ENCODE measurements at regions not wholly inside any gene's neighbourhood (a gene's known extent, or its start where the extent isn't known, plus 50 kb on each side); places are given as distances from the start of the nearest gene placed in this dataset.
A peak's percentile ranks its signal among the peaks of the same experiment; 100 is the strongest.
"Not testable (repeated sequence)": the region's sequence is repeated elsewhere in the genome, so short reads cannot be mapped to it uniquely, and the experiment has no call there.

DNA sequence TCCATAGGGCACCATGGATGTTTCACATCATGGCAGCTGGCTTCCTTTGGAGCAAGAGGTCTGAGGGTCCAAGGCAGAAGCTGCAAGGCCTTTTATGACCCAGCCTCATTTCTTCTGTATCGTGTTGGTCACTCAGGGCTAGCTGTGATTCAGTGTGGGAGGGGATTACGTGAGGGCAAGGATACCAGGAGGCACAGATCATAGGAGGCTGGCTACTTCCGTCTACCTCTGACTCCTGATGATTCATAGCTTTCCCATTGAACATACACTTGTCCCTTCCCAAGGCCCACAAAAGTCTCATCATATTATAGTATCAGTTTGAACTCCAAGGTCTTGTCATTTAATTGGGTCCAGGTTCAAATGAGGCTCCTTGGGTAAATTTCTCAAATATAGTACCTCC lies 135.3 kb upstream of the ZBED5 start:
- no peak for DNase-seq
- in situ Hi-C loops (cut with HindIII; ENCODE audit: low pct_ligation_motif_present, low pct_unique_long_range_greater_than_20kb, low sequenced_read_pairs) = no loop called here

GRCh38 chr11:10991393-10991792 lies 133.5 kb upstream of the ZBED5 start:
- in situ Hi-C loops (cut with HindIII; ENCODE audit: low pct_ligation_motif_present, low pct_unique_long_range_greater_than_20kb, low sequenced_read_pairs) = no loop called here
- DNase-seq = peak; percentile 14

DNA sequence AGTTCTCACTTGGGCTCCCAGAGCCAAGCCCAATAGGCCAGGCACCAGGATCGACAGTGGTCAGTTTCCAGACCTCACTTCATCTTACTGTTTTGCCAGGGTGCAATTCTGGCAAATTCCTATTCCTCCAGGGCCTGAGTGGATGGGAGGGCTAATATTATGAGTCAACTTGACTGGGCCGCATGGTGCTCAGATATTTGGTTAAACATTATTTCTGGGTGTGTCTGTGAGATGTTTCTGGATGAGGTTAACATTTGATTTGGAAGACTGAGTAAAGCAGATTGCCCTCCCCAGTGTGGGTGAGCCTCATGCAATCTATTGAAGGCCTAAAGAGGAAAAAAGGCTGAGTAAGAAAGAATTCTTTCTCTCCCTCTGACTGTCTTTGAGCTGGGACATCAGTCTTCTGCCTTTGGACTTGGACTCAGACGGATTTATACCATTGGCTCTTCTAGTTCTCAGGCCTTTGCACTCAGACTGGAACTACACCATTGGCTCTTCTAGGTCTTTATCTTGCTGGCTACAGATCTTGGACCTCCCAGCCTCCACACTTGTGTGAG lies 132.9 kb upstream of the ZBED5 start:
- peak; percentile 88 for DNase-seq
- in situ Hi-C loops (cut with HindIII; ENCODE audit: low pct_ligation_motif_present, low pct_unique_long_range_greater_than_20kb, low sequenced_read_pairs) = no loop called here

DNA sequence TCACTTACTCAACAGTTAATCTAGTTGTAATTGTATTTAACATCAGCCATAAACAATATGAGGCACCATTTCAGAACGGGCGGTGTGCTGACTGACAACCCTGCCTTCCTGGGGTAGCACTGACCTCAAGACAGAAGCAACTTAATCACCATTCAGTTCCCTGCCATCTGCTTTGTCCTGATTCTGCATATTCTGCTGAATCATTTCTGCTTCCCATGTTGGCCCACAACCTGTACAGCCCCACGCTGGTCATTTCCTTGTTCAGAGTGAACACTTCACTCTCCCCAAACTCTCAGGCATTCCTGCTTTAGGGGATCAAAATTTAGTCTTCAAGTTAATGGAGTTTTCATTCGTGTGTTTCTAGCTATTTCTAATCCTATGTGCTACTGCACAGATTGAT lies 132.3 kb upstream of the ZBED5 start:
- peak; percentile 4 for DNase-seq
- in situ Hi-C loops (cut with HindIII; ENCODE audit: low pct_ligation_motif_present, low pct_unique_long_range_greater_than_20kb, low sequenced_read_pairs) = no loop called here

- in situ Hi-C loops (cut with HindIII; ENCODE audit: low pct_ligation_motif_present, low pct_unique_long_range_greater_than_20kb, low sequenced_read_pairs) = no loop called here
- no peak for DNase-seq
These were observed 128.2 kb upstream of the ZBED5 start for GRCh38 chr11:10986006-10986405.

GRCh38 chr11:10984742-10985141 lies 126.9 kb upstream of the ZBED5 start:
- DNase-seq = no peak
- in situ Hi-C loops (cut with HindIII; ENCODE audit: low pct_ligation_motif_present, low pct_unique_long_range_greater_than_20kb, low sequenced_read_pairs) = no loop called here

DNA sequence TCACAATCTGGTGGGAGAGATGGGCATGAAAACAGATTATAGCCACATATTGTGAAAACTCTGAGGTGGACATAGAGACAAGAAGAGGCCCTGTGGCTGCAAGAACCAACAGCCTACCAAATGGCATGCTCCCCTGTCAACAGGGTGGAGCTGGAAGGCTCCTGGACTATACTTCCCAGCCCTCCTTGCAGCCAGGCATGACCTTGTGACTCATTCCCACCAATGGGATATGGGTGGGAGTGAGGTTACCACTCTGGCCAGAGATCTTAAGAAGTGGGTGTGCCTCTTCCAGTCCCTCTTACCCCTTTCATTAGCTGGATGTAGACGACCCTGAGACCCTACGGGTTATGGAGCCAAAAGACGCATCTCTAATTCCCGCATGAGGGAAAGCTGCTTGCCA lies 126.4 kb upstream of the ZBED5 start:
- in situ Hi-C loops (cut with HindIII; ENCODE audit: low pct_ligation_motif_present, low pct_unique_long_range_greater_than_20kb, low sequenced_read_pairs) = no loop called here
- DNase-seq = no peak

- in situ Hi-C loops (cut with HindIII; ENCODE audit: low pct_ligation_motif_present, low pct_unique_long_range_greater_than_20kb, low sequenced_read_pairs) = no loop called here
- peak; percentile 24 for DNase-seq
These were observed 125.1 kb upstream of the ZBED5 start for GRCh38 chr11:10982704-10983510.

- no peak for DNase-seq
- in situ Hi-C loops (cut with HindIII; ENCODE audit: low pct_ligation_motif_present, low pct_unique_long_range_greater_than_20kb, low sequenced_read_pairs) = no loop called here
These were observed 121.7 kb upstream of the ZBED5 start for GRCh38 chr11:10979529-10979928.

DNA sequence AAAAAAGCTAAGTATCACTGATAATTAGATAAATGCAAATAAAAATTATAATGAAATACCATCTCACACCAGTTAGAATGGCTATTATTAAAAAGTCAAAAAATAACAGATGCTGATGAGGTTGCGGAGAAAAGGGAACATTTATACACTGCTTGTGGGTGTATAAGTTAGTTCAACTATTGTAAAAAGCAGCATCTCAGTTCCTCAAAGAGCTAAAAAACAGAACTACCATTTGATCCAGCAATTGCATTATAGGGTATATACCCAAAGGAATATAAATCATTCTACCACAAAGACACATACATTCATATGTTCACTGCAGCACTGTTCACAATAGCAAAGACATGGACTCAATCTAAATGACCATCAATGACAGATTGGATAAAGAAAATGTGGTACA lies 120.3 kb upstream of the ZBED5 start:
- DNase-seq = no peak
- in situ Hi-C loops (cut with HindIII; ENCODE audit: low pct_ligation_motif_present, low pct_unique_long_range_greater_than_20kb, low sequenced_read_pairs) = no loop called here

DNA sequence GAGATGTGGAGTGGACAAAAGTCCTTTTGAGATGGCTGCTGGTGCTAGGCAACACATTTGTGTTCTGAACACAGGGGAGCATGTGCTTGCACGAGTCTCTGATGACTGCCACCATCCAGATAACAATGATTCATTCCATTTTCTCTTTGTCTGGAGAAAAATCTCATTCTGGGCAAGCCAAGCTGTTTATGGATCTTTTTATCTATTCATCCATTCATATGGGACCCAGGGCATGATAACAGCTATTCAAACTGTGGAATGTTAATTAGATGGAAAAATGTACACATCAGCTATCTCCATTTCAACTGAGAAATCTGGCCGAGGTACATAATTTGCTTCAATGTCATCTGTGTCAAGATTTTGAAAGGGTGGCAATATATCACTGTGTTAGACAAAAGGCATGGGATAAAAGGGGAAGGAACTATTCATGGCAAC lies 117.5 kb upstream of the ZBED5 start:
- no peak for DNase-seq
- in situ Hi-C loops (cut with HindIII; ENCODE audit: low pct_ligation_motif_present, low pct_unique_long_range_greater_than_20kb, low sequenced_read_pairs) = no loop called here

- DNase-seq = no peak
These were observed 115.6 kb upstream of the ZBED5 start for GRCh38 chr11:10973416-10973815.

GRCh38 chr11:10970926-10971325 lies 113.1 kb upstream of the ZBED5 start:
- in situ Hi-C loops (cut with HindIII; ENCODE audit: low pct_ligation_motif_present, low pct_unique_long_range_greater_than_20kb, low sequenced_read_pairs) = no loop called here
- no peak for DNase-seq

More at GRCh38 chr11:10973416-10973815, 115.6 kb upstream of the ZBED5 start:
- in situ Hi-C loops (cut with HindIII; ENCODE audit: low pct_ligation_motif_present, low pct_unique_long_range_greater_than_20kb, low sequenced_read_pairs) = no loop called here

GRCh38 chr11:10969387-10969786 lies 111.5 kb upstream of the ZBED5 start:
- in situ Hi-C loops (cut with HindIII; ENCODE audit: low pct_ligation_motif_present, low pct_unique_long_range_greater_than_20kb, low sequenced_read_pairs) = no loop called here

DNA sequence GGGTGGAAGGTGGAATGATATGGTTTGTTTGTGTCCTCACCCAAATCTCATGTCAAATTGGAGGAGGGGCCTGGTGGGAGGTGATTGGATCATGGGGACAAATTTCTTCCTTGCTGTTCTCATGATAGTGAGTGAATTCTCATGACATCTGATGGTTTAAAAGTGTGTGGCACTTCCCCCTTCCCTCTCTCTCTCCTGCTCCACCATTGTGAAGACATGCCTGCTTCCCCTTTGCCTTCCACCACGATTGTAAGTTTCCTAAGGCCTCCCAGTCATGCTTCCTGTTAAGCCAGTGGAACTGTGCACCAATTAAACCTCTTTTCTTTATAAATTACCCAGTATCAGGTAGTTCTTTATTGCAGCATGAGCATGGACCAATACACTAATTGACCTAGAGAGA lies 99.0 kb upstream of the ZBED5 start:
- DNase-seq; in situ Hi-C loops (cut with HindIII; ENCODE audit: low pct_ligation_motif_present, low pct_unique_long_range_greater_than_20kb, low sequenced_read_pairs): not testable (repeated sequence)

More at GRCh38 chr11:10969387-10969786, 111.5 kb upstream of the ZBED5 start:
- DNase-seq = no peak

DNA sequence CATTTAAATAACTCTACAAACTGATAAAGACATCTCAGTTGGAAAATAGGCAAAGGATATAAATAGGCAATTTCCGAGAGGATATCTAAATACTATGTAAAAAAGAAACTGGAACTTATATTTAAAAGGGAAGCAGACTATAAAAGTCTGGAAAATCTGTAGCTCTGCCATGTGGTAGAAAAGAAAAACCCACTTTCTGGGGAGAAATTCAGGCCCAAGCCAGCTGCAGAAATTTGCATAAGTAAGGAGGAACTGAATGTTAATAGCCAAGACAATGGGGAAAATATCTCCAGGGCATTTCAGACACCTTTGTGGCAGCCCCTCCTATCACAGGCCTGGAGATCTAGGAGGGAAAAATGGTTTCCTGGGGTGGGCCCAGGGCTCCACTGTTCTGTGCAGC lies 97.8 kb upstream of the ZBED5 start:
- in situ Hi-C loops (cut with HindIII; ENCODE audit: low pct_ligation_motif_present, low pct_unique_long_range_greater_than_20kb, low sequenced_read_pairs) = no loop called here
- DNase-seq = no peak

DNA sequence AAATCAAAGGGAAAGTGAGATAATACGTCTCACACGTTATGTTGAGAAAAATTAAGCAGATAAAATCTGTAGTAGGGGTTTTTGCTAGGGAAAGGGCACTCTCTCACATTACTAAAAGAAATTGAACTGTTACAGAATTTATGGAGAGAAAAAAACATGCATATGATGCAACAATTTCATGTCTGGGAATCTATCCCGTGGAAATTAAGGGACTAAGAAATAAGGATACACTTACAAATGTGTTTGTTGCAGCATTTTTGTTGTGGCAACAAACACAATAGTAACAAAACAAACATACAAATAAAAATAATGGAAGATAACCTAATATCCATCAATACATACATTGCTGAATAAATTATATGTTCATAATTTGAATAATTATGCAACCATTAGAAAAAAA lies 96.3 kb upstream of the ZBED5 start:
- in situ Hi-C loops (cut with HindIII; ENCODE audit: low pct_ligation_motif_present, low pct_unique_long_range_greater_than_20kb, low sequenced_read_pairs) = no loop called here
- no peak for DNase-seq

GRCh38 chr11:10952872-10953271 lies 95.0 kb upstream of the ZBED5 start:
- DNase-seq = no peak
- in situ Hi-C loops (cut with HindIII; ENCODE audit: low pct_ligation_motif_present, low pct_unique_long_range_greater_than_20kb, low sequenced_read_pairs) = no loop called here

DNA sequence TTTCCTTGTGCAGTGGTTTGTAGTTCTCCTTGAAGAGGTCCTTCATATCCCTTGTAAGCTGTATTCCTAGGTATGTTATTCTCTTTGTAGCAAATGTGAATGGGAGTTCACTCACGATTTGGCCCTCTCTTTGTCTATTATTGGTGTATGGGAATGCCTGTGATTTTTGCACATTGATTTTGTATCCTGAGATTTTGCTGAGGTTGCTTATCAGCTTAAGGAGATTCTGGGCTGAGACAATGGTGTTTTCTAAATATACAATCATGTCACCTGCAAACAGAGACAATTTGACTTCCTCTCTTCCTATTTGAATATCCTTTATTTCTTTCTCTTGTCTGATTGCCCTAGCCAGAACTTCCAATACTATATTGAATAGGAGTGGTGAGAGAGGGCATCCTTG lies 90.1 kb upstream of the ZBED5 start:
- in situ Hi-C loops (cut with HindIII; ENCODE audit: low pct_ligation_motif_present, low pct_unique_long_range_greater_than_20kb, low sequenced_read_pairs); DNase-seq: not testable (repeated sequence)

GRCh38 chr11:10946072-10946471 lies 88.2 kb upstream of the ZBED5 start:
- in situ Hi-C loops (cut with HindIII; ENCODE audit: low pct_ligation_motif_present, low pct_unique_long_range_greater_than_20kb, low sequenced_read_pairs) = no loop called here
- no peak for DNase-seq

Measured in ACHN (cell line).